HepG2 (cell line): ENCODE measurements at regions not wholly inside any gene's neighbourhood (a gene's known extent, or its start where the extent isn't known, plus 50 kb on each side); places are given as distances from the start of the nearest gene placed in this dataset.

Experiments used
- ARHGAP35 ChIP-seq: sonication (generic); formaldehyde crosslinking; IDR thresholded peaks from 2 replicates; pipeline ENCODE4 v1.9.0; 2022; ENCODE audit warnings: mild to moderate bottlenecking, inconsistent platforms, moderate library complexity, missing genetic modification reagents, borderline replicate concordance
- HNF4G ChIP-seq, 2 experiments: sonication (generic) in 1 of 2; formaldehyde crosslinking in 1 of 2; IDR thresholded peaks; 2 replicates each; pipeline versions ENCODE4 v1.4.0 to v1.6.1; 2011 to 2020; ENCODE audit warnings: borderline replicate concordance in 2 of 2, low read depth in 2 of 2, mild to moderate bottlenecking in 2 of 2, low read length in 1 of 2, missing genetic modification reagents in 1 of 2, moderate library complexity in 1 of 2
- JUN ChIP-seq: sonication (generic); formaldehyde crosslinking; IDR thresholded peaks from 2 replicates; pipeline ENCODE4 v1.4.0; 2020; ENCODE audit warnings: mild to moderate bottlenecking, missing genetic modification reagents
- MATR3 ChIP-seq: sonication (generic); formaldehyde crosslinking; IDR thresholded peaks from 2 replicates; pipeline ENCODE4 v1.4.0; 2020; ENCODE audit warnings: missing genetic modification reagents
- SMAD3 ChIP-seq: sonication (generic); formaldehyde crosslinking; IDR thresholded peaks from 2 replicates; pipeline ENCODE4 v1.4.0; 2020; ENCODE audit warnings: missing genetic modification reagents
- TEAD2 ChIP-seq: sonication (generic); formaldehyde crosslinking; IDR thresholded peaks from 2 replicates; pipeline ENCODE4 v1.9.0; 2021; ENCODE audit warnings: missing genetic modification reagents
- ZMYM2 ChIP-seq: sonication (generic); formaldehyde crosslinking; IDR thresholded peaks from 2 replicates; pipeline ENCODE4 v1.8.0; 2022; ENCODE audit warnings: mild to moderate bottlenecking, missing genetic modification reagents
- ZNF101 ChIP-seq: sonication (generic); formaldehyde crosslinking; IDR thresholded peaks from 2 replicates; pipeline ENCODE4 v1.4.0; 2020; ENCODE audit warnings: mild to moderate bottlenecking, low read depth, missing genetic modification reagents, borderline replicate concordance
- ZNF225 ChIP-seq: sonication (generic); formaldehyde crosslinking; IDR thresholded peaks from 2 replicates; pipeline ENCODE4 v1.4.0; 2020; ENCODE audit warnings: mild to moderate bottlenecking, missing genetic modification reagents
- ZNF263 ChIP-seq: sonication (generic); formaldehyde crosslinking; IDR thresholded peaks from 2 replicates; pipeline ENCODE4 v1.4.0; 2020; ENCODE audit warnings: missing genetic modification reagents
- ZNF3 ChIP-seq: IDR thresholded peaks from 2 replicates; pipeline ENCODE4 v1.7.0; 2017; ENCODE audit warnings: inconsistent platforms
- ZNF562 ChIP-seq: sonication (generic); formaldehyde crosslinking; IDR thresholded peaks from 2 replicates; pipeline ENCODE4 v1.8.0; 2022; ENCODE audit warnings: missing genetic modification reagents, borderline replicate concordance
- ZNF614 ChIP-seq: IDR thresholded peaks from 2 replicates; pipeline ENCODE4 v1.6.1; 2018; ENCODE audit warnings: missing biosample characterization, missing genetic modification reagents, inconsistent platforms, borderline replicate concordance
- ZNF713 ChIP-seq: sonication (generic); formaldehyde crosslinking; IDR thresholded peaks from 2 replicates; pipeline ENCODE4 v1.4.0; 2020; ENCODE audit warnings: mild to moderate bottlenecking, missing genetic modification reagents
- ZNF773 ChIP-seq: sonication (generic); formaldehyde crosslinking; IDR thresholded peaks from 2 replicates; pipeline ENCODE4 v1.4.0; 2020; ENCODE audit warnings: missing genetic modification reagents, borderline replicate concordance
- TF ChIP-seq, protein P1 (sequence below): IDR thresholded peaks from 2 replicates; pipeline ENCODE4 v1.6.1; 2016; ENCODE audit warnings: mild to moderate bottlenecking, missing biosample characterization, missing genetic modification reagents
- TF ChIP-seq, protein P2 (sequence below): sonication (generic); formaldehyde crosslinking; IDR thresholded peaks from 2 replicates; pipeline ENCODE4 v1.8.0; 2022; ENCODE audit warnings: missing genetic modification reagents, mild to moderate bottlenecking, inconsistent platforms, borderline replicate concordance
- TF ChIP-seq, protein P3 (sequence below): sonication (generic); formaldehyde crosslinking; IDR thresholded peaks from 2 replicates; pipeline ENCODE4 v1.4.0; 2020; ENCODE audit warnings: missing genetic modification reagents
- TF ChIP-seq, protein P4 (sequence below): fragments of 450-650 bp; IDR thresholded peaks from 2 replicates; pipeline ENCODE4 v1.6.1; 2016
- TF ChIP-seq, protein P5 (sequence below): sonication (generic); formaldehyde crosslinking; IDR thresholded peaks from 2 replicates; pipeline ENCODE4 v1.4.0; 2020; ENCODE audit warnings: missing genetic modification reagents, borderline replicate concordance
- TF ChIP-seq, protein P6 (sequence below): fragments of 450-650 bp; IDR thresholded peaks from 2 replicates; pipeline ENCODE4 v1.6.1; 2017; ENCODE audit warnings: mild to moderate bottlenecking

DNA sequence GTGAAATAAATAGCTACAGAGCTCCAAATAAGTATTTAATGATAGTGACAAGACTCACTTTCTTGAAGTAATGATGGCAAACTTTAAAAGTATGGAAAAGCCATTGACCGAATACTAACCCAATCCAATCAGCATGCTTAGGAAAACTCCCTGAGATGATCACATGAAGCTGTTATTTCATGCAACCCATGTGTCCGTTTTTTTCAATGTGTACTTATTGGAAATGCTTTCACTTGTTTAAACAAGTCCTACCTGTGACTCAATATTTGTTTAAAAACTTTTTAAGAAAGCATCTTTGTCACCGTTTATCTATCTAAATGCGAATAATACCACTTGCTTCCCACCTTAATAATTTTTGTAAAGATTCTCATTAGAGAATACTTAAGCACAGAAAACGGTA lies 185.8 kb downstream of the NRIP1 start (continued):
- TF ChIP-seq HNF4G (IDR thresholded peaks at IDR 0.05; ENCODE audit: borderline replicate concordance, low read depth, low read length) (peak; percentile 41; the same call in 1 of the 2 replicates), HNF4G (CRISPR knock-in tag; IDR thresholded peaks at IDR 0.05; ENCODE audit: borderline replicate concordance, low read depth) (no peak), ZMYM2 (no peak), ZNF562 (CRISPR knock-in tag) (no peak), MATR3 (CRISPR knock-in tag) (no peak), ZNF773 (CRISPR knock-in tag) (no peak), ZNF225 (no peak), ZNF263 (CRISPR knock-in tag) (no peak), ZNF614 (CRISPR knock-in tag) (no peak), ARHGAP35 (no peak), TEAD2 (CRISPR knock-in tag) (no peak), ZNF3 (no peak), JUN (CRISPR knock-in tag) (no peak; the same call in 1 of the 2 replicates), ZNF101 (CRISPR knock-in tag) (no peak), SMAD3 (CRISPR knock-in tag) (peak; percentile 89), ZNF713 (CRISPR knock-in tag) (no peak)
- TF ChIP-seq, protein P1, sequence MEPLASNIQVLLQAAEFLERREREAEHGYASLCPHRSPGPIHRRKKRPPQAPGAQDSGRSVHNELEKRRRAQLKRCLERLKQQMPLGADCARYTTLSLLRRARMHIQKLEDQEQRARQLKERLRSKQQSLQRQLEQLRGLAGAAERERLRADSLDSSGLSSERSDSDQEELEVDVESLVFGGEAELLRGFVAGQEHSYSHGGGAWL = no peak
- TF ChIP-seq, protein P2, sequence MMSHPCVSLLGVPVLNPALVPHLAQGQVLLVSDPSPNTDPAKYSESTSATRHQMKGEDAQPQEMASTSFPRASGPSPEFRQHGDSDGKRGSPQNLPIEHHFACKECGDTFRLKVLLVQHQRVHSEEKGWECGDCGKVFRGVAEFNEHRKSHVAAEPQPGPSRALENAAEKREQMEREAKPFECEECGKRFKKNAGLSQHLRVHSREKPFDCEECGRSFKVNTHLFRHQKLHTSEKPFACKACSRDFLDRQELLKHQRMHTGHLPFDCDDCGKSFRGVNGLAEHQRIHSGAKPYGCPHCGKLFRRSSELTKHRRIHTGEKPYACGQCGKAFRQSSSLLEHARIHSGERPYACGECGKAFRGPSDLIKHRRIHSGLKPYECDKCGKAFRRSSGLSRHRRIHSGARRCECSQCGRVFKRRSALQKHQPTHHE (CRISPR knock-in tag) = no peak
- TF ChIP-seq, protein P3, sequence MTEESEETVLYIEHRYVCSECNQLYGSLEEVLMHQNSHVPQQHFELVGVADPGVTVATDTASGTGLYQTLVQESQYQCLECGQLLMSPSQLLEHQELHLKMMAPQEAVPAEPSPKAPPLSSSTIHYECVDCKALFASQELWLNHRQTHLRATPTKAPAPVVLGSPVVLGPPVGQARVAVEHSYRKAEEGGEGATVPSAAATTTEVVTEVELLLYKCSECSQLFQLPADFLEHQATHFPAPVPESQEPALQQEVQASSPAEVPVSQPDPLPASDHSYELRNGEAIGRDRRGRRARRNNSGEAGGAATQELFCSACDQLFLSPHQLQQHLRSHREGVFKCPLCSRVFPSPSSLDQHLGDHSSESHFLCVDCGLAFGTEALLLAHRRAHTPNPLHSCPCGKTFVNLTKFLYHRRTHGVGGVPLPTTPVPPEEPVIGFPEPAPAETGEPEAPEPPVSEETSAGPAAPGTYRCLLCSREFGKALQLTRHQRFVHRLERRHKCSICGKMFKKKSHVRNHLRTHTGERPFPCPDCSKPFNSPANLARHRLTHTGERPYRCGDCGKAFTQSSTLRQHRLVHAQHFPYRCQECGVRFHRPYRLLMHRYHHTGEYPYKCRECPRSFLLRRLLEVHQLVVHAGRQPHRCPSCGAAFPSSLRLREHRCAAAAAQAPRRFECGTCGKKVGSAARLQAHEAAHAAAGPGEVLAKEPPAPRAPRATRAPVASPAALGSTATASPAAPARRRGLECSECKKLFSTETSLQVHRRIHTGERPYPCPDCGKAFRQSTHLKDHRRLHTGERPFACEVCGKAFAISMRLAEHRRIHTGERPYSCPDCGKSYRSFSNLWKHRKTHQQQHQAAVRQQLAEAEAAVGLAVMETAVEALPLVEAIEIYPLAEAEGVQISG (CRISPR knock-in tag) = no peak
- TF ChIP-seq, protein P4, sequence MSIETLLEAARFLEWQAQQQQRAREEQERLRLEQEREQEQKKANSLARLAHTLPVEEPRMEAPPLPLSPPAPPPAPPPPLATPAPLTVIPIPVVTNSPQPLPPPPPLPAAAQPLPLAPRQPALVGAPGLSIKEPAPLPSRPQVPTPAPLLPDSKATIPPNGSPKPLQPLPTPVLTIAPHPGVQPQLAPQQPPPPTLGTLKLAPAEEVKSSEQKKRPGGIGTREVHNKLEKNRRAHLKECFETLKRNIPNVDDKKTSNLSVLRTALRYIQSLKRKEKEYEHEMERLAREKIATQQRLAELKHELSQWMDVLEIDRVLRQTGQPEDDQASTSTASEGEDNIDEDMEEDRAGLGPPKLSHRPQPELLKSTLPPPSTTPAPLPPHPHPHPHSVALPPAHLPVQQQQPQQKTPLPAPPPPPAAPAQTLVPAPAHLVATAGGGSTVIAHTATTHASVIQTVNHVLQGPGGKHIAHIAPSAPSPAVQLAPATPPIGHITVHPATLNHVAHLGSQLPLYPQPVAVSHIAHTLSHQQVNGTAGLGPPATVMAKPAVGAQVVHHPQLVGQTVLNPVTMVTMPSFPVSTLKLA = peak; percentile 22; the same call in 1 of the 2 replicates
- TF ChIP-seq, protein P5, sequence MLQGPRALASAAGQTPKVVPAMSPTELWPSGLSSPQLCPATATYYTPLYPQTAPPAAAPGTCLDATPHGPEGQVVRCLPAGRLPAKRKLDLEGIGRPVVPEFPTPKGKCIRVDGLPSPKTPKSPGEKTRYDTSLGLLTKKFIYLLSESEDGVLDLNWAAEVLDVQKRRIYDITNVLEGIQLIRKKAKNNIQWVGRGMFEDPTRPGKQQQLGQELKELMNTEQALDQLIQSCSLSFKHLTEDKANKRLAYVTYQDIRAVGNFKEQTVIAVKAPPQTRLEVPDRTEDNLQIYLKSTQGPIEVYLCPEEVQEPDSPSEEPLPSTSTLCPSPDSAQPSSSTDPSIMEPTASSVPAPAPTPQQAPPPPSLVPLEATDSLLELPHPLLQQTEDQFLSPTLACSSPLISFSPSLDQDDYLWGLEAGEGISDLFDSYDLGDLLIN (CRISPR knock-in tag) = no peak
- TF ChIP-seq, protein P6, sequence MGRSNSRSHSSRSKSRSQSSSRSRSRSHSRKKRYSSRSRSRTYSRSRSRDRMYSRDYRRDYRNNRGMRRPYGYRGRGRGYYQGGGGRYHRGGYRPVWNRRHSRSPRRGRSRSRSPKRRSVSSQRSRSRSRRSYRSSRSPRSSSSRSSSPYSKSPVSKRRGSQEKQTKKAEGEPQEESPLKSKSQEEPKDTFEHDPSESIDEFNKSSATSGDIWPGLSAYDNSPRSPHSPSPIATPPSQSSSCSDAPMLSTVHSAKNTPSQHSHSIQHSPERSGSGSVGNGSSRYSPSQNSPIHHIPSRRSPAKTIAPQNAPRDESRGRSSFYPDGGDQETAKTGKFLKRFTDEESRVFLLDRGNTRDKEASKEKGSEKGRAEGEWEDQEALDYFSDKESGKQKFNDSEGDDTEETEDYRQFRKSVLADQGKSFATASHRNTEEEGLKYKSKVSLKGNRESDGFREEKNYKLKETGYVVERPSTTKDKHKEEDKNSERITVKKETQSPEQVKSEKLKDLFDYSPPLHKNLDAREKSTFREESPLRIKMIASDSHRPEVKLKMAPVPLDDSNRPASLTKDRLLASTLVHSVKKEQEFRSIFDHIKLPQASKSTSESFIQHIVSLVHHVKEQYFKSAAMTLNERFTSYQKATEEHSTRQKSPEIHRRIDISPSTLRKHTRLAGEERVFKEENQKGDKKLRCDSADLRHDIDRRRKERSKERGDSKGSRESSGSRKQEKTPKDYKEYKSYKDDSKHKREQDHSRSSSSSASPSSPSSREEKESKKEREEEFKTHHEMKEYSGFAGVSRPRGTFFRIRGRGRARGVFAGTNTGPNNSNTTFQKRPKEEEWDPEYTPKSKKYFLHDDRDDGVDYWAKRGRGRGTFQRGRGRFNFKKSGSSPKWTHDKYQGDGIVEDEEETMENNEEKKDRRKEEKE = no peak
